H1 (cell line): ENCODE measurements at regions not wholly inside any gene's neighbourhood (a gene's known extent, or its start where the extent isn't known, plus 50 kb on each side); places are given as distances from the start of the nearest gene placed in this dataset.

Experiments
- CTCF ChIA-PET: fragments of 300-600 bp; sonication (Branson Sonifier 250); formaldehyde crosslinking; loops from one replicate; lab custom pipeline; 2021; ENCODE audit not compliant: partially characterized antibody; lab: Charles Lee
- POLR2A ChIA-PET: fragments of 300-600 bp; sonication (Branson Sonifier 250); formaldehyde crosslinking; loops from one replicate; lab custom pipeline; 2021; ENCODE audit warnings: inconsistent platforms; ENCODE audit not compliant: partially characterized antibody; lab: Charles Lee
- DNase-seq, 2 experiments: peaks; one replicate each; pipeline versions ENCODE4 v3.0.0 to v3.0.0-alpha.2; 2010 to 2022; ENCODE audit warnings: low spot score in 2 of 2, low read depth in 1 of 2, mixed read lengths in 1 of 2
- FAIRE-seq: peaks from 2 replicates; lab custom pipeline; 2011; peaks lifted over from hg19 to GRCh38; lab: Jason Lieb, UNC
- H2AFZ ChIP-seq: 2 replicates; pipeline ENCODE4 v1.8.1; 2012; ENCODE audit warnings: low read length, inconsistent platforms
- H2AK5ac ChIP-seq: 2 replicates; pipeline ENCODE4 v1.6.1; 2013; ENCODE audit warnings: low read depth, low read length
- H2BK120ac ChIP-seq: replicated peaks from 2 replicates; pipeline ENCODE3; 2013; ENCODE audit warnings: low read depth, low read length, inconsistent platforms
- H2BK12ac ChIP-seq: 2 replicates; pipeline ENCODE4 v1.6.1; 2013; ENCODE audit warnings: low read depth, low read length
- H2BK15ac ChIP-seq: 2 replicates; pipeline ENCODE4 v1.6.1; 2013; ENCODE audit warnings: low read length
- H2BK20ac ChIP-seq: 2 replicates; pipeline ENCODE4 v1.6.1; 2013; ENCODE audit warnings: low read length
- H2BK5ac ChIP-seq: 2 replicates; pipeline ENCODE4 v1.6.1; 2013; ENCODE audit warnings: low read depth, low read length
- H3K14ac ChIP-seq: 2 replicates; pipeline ENCODE4 v1.6.1; 2013; ENCODE audit warnings: inconsistent platforms; ENCODE audit not compliant: insufficient read length
- H3K18ac ChIP-seq: 2 replicates; pipeline ENCODE4 v1.6.1; 2013; ENCODE audit warnings: low read length; ENCODE audit errors: extremely low read depth
- H3K23ac ChIP-seq: 2 replicates; pipeline ENCODE4 v1.6.1; 2013; ENCODE audit warnings: inconsistent platforms; ENCODE audit not compliant: insufficient read length
- H3K23me2 ChIP-seq: 2 replicates; pipeline ENCODE4 v1.6.1; 2013; ENCODE audit warnings: low read depth, low read length
- H3K27ac ChIP-seq: 2 replicates; pipeline ENCODE4 v1.6.1; 2011; ENCODE audit warnings: low read depth, low read length, inconsistent platforms
- H3K27me3 ChIP-seq, 4 experiments: replicated peaks in 1 of 4; 1 replicate in 1 of 4; 2 replicates in 3 of 4; pipeline versions ENCODE4 v1.6.1 to v1.8.1; 2011 to 2013; ENCODE audit warnings: low read length in 3 of 4, mild to moderate bottlenecking in 3 of 4, inconsistent platforms in 2 of 4, mixed read lengths in 2 of 4, moderate library complexity in 1 of 4; ENCODE audit not compliant: control insufficient read depth in 3 of 4, insufficient read depth in 3 of 4; ENCODE audit errors: extremely low read depth in 1 of 4
- H3K36me3 ChIP-seq, 4 experiments: 2 replicates each; pipeline versions ENCODE4 v1.6.1 to v1.8.1; 2011 to 2013; ENCODE audit warnings: mild to moderate bottlenecking in 4 of 4, low read length in 3 of 4, moderate library complexity in 2 of 4, control low read depth in 1 of 4, inconsistent platforms in 1 of 4; ENCODE audit not compliant: insufficient read depth in 4 of 4, control insufficient read depth in 2 of 4
- H3K4ac ChIP-seq: replicated peaks from 2 replicates; pipeline ENCODE3; 2013; ENCODE audit warnings: low read length, low read depth, mixed read lengths, inconsistent platforms; ENCODE audit not compliant: insufficient read length
- H3K4me1 ChIP-seq, 4 experiments: replicated peaks in 1 of 4; 1 replicate in 1 of 4; 2 replicates in 3 of 4; pipeline versions ENCODE4 v1.6.1 to v1.8.1; 2011 to 2013; ENCODE audit warnings: low read length in 3 of 4, inconsistent platforms in 2 of 4, mixed read lengths in 1 of 4; ENCODE audit not compliant: insufficient read depth in 4 of 4, control insufficient read depth in 3 of 4
- H3K4me2 ChIP-seq, 2 experiments: 2 replicates each; pipeline versions ENCODE4 v1.6.1 to v1.8.1; 2011 to 2013; ENCODE audit warnings: low read depth in 2 of 2, low read length in 2 of 2, control low read depth in 1 of 2, inconsistent platforms in 1 of 2, mild to moderate bottlenecking in 1 of 2; ENCODE audit not compliant: insufficient read depth in 1 of 2
- H3K4me3 ChIP-seq, 4 experiments: fragments of 200-600, 300-600 bp in 1 of 4; sonication (generic), shearing (Covaris generic), sonication (Bioruptor Twin) in 1 of 4; 2 replicates each; pipeline versions ENCODE4 v1.5.1 to v1.8.1; 2011 to 2016; ENCODE audit warnings: low read length in 4 of 4, low read depth in 3 of 4, control low read depth in 2 of 4, inconsistent platforms in 2 of 4, mild to moderate bottlenecking in 2 of 4, mixed read lengths in 1 of 4, moderate library complexity in 1 of 4; ENCODE audit not compliant: insufficient read depth in 2 of 4; ENCODE audit errors: extremely low read depth in 1 of 4
- H3K56ac ChIP-seq: replicated peaks from 2 replicates; pipeline ENCODE3; 2013; ENCODE audit warnings: low read depth, mild to moderate bottlenecking, mixed read lengths, low read length, inconsistent platforms; ENCODE audit not compliant: insufficient read length
- H3K79me1 ChIP-seq: 2 replicates; pipeline ENCODE4 v1.6.1; 2013; ENCODE audit warnings: low read depth, low read length, control low read depth
- H3K79me2 ChIP-seq, 2 experiments: 2 replicates each; pipeline versions ENCODE4 v1.6.1 to v1.8.1; 2012 to 2013; ENCODE audit warnings: low read length in 2 of 2, mild to moderate bottlenecking in 2 of 2, inconsistent platforms in 1 of 2; ENCODE audit not compliant: insufficient read depth in 2 of 2, control insufficient read depth in 1 of 2
- H3K9ac ChIP-seq, 4 experiments: replicated peaks in 1 of 4; 1 replicate in 1 of 4; 2 replicates in 3 of 4; pipeline versions ENCODE4 v1.6.1 to v1.8.1; 2011 to 2013; ENCODE audit warnings: low read depth in 3 of 4, low read length in 3 of 4, control low read depth in 2 of 4, mild to moderate bottlenecking in 2 of 4, moderate library complexity in 2 of 4, inconsistent platforms in 1 of 4; ENCODE audit errors: extremely low read depth in 1 of 4
- H3K9me3 ChIP-seq, 2 experiments: 2 replicates each; pipeline versions ENCODE4 v1.6.1 to v1.8.1; 2012 to 2013; ENCODE audit warnings: mild to moderate bottlenecking in 2 of 2, moderate library complexity in 2 of 2, control low read depth in 1 of 2, inconsistent platforms in 1 of 2, low read depth in 1 of 2, low read length in 1 of 2, mixed read lengths in 1 of 2; ENCODE audit not compliant: insufficient read depth in 2 of 2
- H4K20me1 ChIP-seq, 2 experiments: replicated peaks in 1 of 2; 2 replicates each; pipeline versions ENCODE3 to v1.8.1; 2011 to 2013; ENCODE audit warnings: inconsistent platforms in 2 of 2, low read length in 2 of 2, mild to moderate bottlenecking in 1 of 2; ENCODE audit not compliant: insufficient read depth in 2 of 2, control insufficient read depth in 1 of 2
- H4K5ac ChIP-seq: 2 replicates; pipeline ENCODE4 v1.6.1; 2013; ENCODE audit warnings: low read length, low read depth, mixed read lengths, inconsistent platforms; ENCODE audit not compliant: insufficient read length
- H4K8ac ChIP-seq: 2 replicates; pipeline ENCODE4 v1.8.0; 2013; ENCODE audit warnings: mild to moderate bottlenecking, moderate library complexity, low read length, inconsistent platforms; ENCODE audit not compliant: insufficient read depth; ENCODE audit errors: extremely low read depth
- H4K91ac ChIP-seq: replicated peaks from 2 replicates; pipeline ENCODE3; 2013; ENCODE audit warnings: low read length, mixed read lengths, inconsistent platforms; ENCODE audit not compliant: insufficient read length
- EP300 ChIP-seq, 2 experiments: IDR thresholded peaks; 1 replicate in 1 of 2; 2 replicates in 1 of 2; pipeline ENCODE4 v1.6.1; 2011 to 2012; ENCODE audit warnings: low read depth in 2 of 2, low read length in 2 of 2, mild to moderate bottlenecking in 2 of 2, borderline replicate concordance in 1 of 2, inconsistent platforms in 1 of 2, moderate library complexity in 1 of 2
- GTF2F1 ChIP-seq: IDR thresholded peaks from 2 replicates; pipeline ENCODE4 v1.6.1; 2012; ENCODE audit warnings: low read depth, low read length, improper control_type of control experiment, borderline replicate concordance
- POLR2AphosphoS5 ChIP-seq: IDR thresholded peaks from 2 replicates; pipeline ENCODE4 v1.6.1; 2011; ENCODE audit warnings: low read depth, low read length
- RBBP5 ChIP-seq: IDR thresholded peaks from 2 replicates; pipeline ENCODE4 v1.7.1; 2012; ENCODE audit warnings: low read depth, mild to moderate bottlenecking, inconsistent platforms, low read length, moderate library complexity, borderline replicate concordance
- SIN3A ChIP-seq, 2 experiments: IDR thresholded peaks in 1 of 2; conservative IDR thresholded peaks in 1 of 2; 2 replicates each; pipeline ENCODE4 v1.6.1; 2011 to 2012; ENCODE audit warnings: low read length in 2 of 2, improper control_type of control experiment in 1 of 2, low read depth in 1 of 2, mild to moderate bottlenecking in 1 of 2
- YY1 ChIP-seq: IDR thresholded peaks from 2 replicates; pipeline ENCODE4 v1.6.1; 2011; ENCODE audit warnings: low read depth, mild to moderate bottlenecking, low read length
- WGBS, 2 experiments: shearing (Covaris generic) in 1 of 2; methylation state at CpG; one replicate each; pipeline versions ENCODE4 v1.1.6 to v1.1.7; 2013 to 2015; ENCODE audit warnings: low lambda C conversion rate in 2 of 2, mixed read lengths in 2 of 2, inconsistent platforms in 1 of 2, low coverage in 1 of 2, missing lambda C conversion rate in 1 of 2; ENCODE audit not compliant: insufficient replicate concordance in 2 of 2, insufficient coverage in 1 of 2, insufficient read length in 1 of 2; ENCODE audit errors: extremely low coverage in 1 of 2, missing lambda C conversion rate in 1 of 2; 5-methylcytosine and 5-hydroxymethylcytosine counted together
- TF ChIP-seq, protein P1 (sequence below): IDR thresholded peaks from 2 replicates; pipeline ENCODE4 v1.6.1; 2012; ENCODE audit warnings: low read length, inconsistent platforms

DNA sequence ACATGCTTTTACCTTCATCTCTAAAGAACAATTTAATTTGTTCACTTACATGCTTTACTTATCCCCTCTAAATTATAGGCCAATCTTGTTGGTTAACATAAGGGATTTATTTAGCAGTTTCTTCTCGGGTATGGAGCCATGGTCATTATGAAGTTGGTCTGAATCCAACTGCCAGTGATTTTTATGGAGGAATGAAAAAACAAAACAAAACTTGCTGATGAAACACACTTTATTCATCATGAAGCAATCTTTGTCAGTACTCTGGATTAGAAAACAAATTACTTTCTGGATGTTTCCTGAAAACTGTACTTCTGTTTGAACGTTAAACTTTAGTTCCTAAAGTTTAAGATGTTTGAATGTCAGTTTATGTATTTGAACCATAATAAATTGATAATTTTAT is 715.8 kb downstream of the KLHL13 start:
- Histone ChIP-seq H3K23me2 (no peaks in the 10 kb centered on the region), H4K20me1 (no peaks in the 10 kb centered on the region), H3K79me2 (no peaks in the 10 kb centered on the region), H3K27ac (no peak overlapping the region), H3K36me3 (no peaks in the 10 kb centered on the region), H3K4me1 (no peaks in the 10 kb centered on the region), H2BK12ac (no peak overlapping the region), H3K4me3 (no peak overlapping the region), H3K4me2 (no peak overlapping the region), H4K8ac (no peak overlapping the region), H2AK5ac (no peak overlapping the region), H2BK20ac (no peak overlapping the region), H3K18ac (no peak overlapping the region), H4K91ac (no peak overlapping the region), H3K56ac (no peak overlapping the region), H2AFZ (no peak overlapping the region), H3K14ac (no peak overlapping the region), H3K4ac (no peak overlapping the region), H2BK120ac (no peak overlapping the region), H4K5ac (no peak overlapping the region), H2BK15ac (no peak overlapping the region), H3K9me3 (no peaks in the 10 kb centered on the region), H3K79me1 (no peaks in the 10 kb centered on the region), H3K27me3 (no peaks in the 10 kb centered on the region), H2BK5ac (no peak overlapping the region), H3K23ac (no peak overlapping the region), H3K9ac (no peak overlapping the region)
- FAIRE-seq (peak; percentile 81), DNase-seq (no peak)
- TF ChIP-seq RBBP5 (no peak), YY1 (no peak), GTF2F1 (no peak), EP300 (IDR thresholded peaks at IDR 0.05; ENCODE audit: borderline replicate concordance in 1 of 2, low read depth in 2 of 2, low read length in 2 of 2) (no peak), SIN3A (conservative IDR thresholded peaks at IDR 0.05 in 1 of 2, IDR thresholded peaks at IDR 0.05 in 1 of 2; ENCODE audit: low read depth in 1 of 2, low read length in 2 of 2) (no peak), POLR2AphosphoS5 (no peak)
- TF ChIP-seq, protein P1, sequence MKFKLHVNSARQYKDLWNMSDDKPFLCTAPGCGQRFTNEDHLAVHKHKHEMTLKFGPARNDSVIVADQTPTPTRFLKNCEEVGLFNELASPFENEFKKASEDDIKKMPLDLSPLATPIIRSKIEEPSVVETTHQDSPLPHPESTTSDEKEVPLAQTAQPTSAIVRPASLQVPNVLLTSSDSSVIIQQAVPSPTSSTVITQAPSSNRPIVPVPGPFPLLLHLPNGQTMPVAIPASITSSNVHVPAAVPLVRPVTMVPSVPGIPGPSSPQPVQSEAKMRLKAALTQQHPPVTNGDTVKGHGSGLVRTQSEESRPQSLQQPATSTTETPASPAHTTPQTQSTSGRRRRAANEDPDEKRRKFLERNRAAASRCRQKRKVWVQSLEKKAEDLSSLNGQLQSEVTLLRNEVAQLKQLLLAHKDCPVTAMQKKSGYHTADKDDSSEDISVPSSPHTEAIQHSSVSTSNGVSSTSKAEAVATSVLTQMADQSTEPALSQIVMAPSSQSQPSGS: no peak
- POLR2A ChIA-PET: no interaction called here
- WGBS, 2 experiments: 100% methylated on average over 2 of the region's 2 CpGs; no CpG with 5 or more reads in 1 of the 2 experiments
- CTCF ChIA-PET: no interaction called here
